ENCODE measurements at regions not wholly inside any gene's neighbourhood (a gene's known extent, or its start where the extent isn't known, plus 50 kb on each side); places are given as distances from the start of the nearest gene placed in this dataset.

DNA sequence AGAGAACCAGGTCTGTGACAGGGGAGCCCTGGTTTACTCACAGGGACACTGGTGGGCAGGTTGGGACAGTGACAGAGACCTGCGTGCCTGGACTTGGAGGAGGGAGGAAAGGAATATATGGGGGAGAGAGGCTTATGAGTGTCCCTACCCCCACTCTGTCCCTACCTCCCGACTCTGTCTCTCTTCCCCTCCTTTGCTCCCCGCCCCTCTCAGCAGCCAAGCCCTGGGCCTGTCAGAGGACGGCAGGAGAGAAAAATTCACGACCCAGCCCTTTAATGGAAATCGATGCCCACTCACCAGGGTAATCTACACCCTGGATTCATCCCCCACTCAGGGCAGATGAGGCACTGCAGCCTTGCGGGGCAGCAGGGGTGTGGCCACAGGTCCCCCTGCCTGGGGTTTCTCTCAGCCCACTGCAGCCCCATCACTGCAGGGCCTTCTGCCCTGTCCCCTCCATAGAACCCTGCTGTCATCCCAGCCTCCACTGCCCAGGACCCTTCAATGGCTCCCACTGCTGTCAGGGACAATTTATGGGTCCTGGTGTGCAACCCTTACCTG is 135.9 kb upstream of the LINGO1 start:
- no peak overlapping the region for H3K4me3 ChIP-seq (ENCODE audit: insufficient read depth, low read depth, low read length, poor library complexity, severe bottlenecking)
- no peak for DNase-seq
- no peaks in the 10 kb centered on the region for H3K36me3 ChIP-seq (ENCODE audit: control insufficient read depth, insufficient read depth, low read length)
- no peaks in the 10 kb centered on the region for H3K9me3 ChIP-seq (ENCODE audit: control insufficient read depth, low read length)
- H3K27ac ChIP-seq (ENCODE audit: insufficient read depth, low read length, poor library complexity, severe bottlenecking), result no peak overlapping the region
- H3K4me1 ChIP-seq (ENCODE audit: control insufficient read depth, insufficient read depth, low read length, poor library complexity, severe bottlenecking), result no peaks in the 10 kb centered on the region
- no peaks in the 10 kb centered on the region for H3K27me3 ChIP-seq (replicated peaks; ENCODE audit: control insufficient read depth, insufficient read depth, low read length, poor library complexity, severe bottlenecking)

DNA sequence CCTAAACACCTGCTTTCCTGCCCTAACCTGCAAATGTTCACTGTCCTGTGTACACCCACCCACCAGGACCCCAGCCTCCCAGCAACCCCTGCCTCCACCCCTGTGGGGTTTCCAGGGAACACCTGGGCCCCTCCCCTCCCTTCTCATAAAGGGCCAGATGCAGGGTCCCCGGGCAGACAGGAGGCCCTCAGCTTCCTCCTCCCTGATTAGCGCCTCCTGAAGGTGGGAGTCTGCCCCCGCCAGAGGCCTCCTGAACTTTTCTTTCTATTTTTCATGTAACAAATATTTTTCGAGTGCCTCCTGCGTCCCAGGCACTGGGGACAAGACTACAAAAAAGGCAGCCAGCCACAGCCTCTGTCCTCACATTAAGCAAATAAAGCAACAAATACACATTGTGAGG is 135.4 kb upstream of the LINGO1 start:
- Histone ChIP-seq H3K36me3 (ENCODE audit: control insufficient read depth, insufficient read depth, low read length) (no peaks in the 10 kb centered on the region), H3K9me3 (ENCODE audit: control insufficient read depth, low read length) (no peaks in the 10 kb centered on the region), H3K4me1 (ENCODE audit: control insufficient read depth, insufficient read depth, low read length, poor library complexity, severe bottlenecking) (no peaks in the 10 kb centered on the region), H3K27ac (ENCODE audit: insufficient read depth, low read length, poor library complexity, severe bottlenecking) (no peak overlapping the region), H3K27me3 (replicated peaks; ENCODE audit: control insufficient read depth, insufficient read depth, low read length, poor library complexity, severe bottlenecking) (no peaks in the 10 kb centered on the region), H3K4me3 (ENCODE audit: insufficient read depth, low read depth, low read length, poor library complexity, severe bottlenecking) (no peak overlapping the region)
- DNase-seq, result no peak

DNA sequence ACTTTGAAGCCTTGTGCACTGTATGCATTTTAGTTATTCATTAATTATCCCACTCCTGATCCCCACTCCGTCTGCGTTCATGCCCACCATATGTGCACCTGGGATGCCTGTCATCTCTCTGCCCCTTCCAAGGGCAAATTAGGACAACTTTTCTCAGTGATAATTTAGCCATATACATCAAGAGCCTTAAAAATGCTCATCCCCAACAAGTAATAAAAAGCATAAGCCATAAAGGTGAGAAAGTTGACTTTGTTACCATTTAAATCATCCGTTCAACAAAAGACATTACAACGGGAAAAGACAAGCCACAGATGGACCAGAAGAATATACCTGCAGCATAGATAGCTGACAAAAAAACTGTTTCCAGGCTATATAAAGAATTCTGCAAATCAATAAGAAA is 131.4 kb upstream of the LINGO1 start:
- Histone ChIP-seq H3K9me3 (ENCODE audit: control insufficient read depth, low read length) (no peaks in the 10 kb centered on the region), H3K4me1 (ENCODE audit: control insufficient read depth, insufficient read depth, low read length, poor library complexity, severe bottlenecking) (no peaks in the 10 kb centered on the region), H3K27ac (ENCODE audit: insufficient read depth, low read length, poor library complexity, severe bottlenecking) (no peak overlapping the region), H3K27me3 (replicated peaks; ENCODE audit: control insufficient read depth, insufficient read depth, low read length, poor library complexity, severe bottlenecking) (no peaks in the 10 kb centered on the region), H3K36me3 (ENCODE audit: control insufficient read depth, insufficient read depth, low read length) (no peaks in the 10 kb centered on the region), H3K4me3 (ENCODE audit: insufficient read depth, low read depth, low read length, poor library complexity, severe bottlenecking) (no peak overlapping the region)
- DNase-seq, result no peak

DNA sequence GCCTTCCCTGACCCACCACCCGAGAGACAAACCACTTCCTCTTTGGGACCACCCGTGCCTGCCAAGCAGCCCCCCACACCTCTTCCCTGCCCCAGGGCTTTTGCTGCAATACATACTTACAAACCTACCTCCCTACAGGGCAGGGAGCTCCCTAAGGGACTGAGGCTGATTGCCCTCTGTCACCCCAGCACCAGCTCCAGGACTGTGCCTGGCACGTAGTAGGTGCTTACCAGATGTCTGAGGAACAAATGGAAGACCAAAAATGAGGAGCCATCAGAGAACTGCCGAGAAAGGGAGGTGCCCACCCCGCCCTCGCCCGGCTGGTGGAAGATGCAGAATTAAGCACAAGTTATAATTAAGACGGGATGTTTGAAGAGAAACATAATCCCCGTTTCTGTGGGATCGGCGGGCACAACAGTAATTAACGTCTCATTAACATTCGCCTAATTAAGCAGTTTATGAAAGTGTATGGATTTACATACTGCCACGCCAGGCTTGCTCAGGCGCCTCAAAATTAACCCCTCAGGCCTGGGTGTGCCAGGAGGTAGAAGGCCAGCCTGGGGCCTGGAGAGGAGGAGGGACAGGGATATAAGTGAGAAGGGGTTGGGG is 130.1 kb upstream of the LINGO1 start:
- Histone ChIP-seq H3K9me3 (ENCODE audit: control insufficient read depth, low read length) (no peaks in the 10 kb centered on the region), H3K4me1 (ENCODE audit: control insufficient read depth, insufficient read depth, low read length, poor library complexity, severe bottlenecking) (no peaks in the 10 kb centered on the region), H3K36me3 (ENCODE audit: control insufficient read depth, insufficient read depth, low read length) (no peaks in the 10 kb centered on the region), H3K27me3 (replicated peaks; ENCODE audit: control insufficient read depth, insufficient read depth, low read length, poor library complexity, severe bottlenecking) (no peaks in the 10 kb centered on the region), H3K27ac (ENCODE audit: insufficient read depth, low read length, poor library complexity, severe bottlenecking) (no peak overlapping the region), H3K4me3 (ENCODE audit: insufficient read depth, low read depth, low read length, poor library complexity, severe bottlenecking) (no peak overlapping the region)
- DNase-seq, result no peak

DNA sequence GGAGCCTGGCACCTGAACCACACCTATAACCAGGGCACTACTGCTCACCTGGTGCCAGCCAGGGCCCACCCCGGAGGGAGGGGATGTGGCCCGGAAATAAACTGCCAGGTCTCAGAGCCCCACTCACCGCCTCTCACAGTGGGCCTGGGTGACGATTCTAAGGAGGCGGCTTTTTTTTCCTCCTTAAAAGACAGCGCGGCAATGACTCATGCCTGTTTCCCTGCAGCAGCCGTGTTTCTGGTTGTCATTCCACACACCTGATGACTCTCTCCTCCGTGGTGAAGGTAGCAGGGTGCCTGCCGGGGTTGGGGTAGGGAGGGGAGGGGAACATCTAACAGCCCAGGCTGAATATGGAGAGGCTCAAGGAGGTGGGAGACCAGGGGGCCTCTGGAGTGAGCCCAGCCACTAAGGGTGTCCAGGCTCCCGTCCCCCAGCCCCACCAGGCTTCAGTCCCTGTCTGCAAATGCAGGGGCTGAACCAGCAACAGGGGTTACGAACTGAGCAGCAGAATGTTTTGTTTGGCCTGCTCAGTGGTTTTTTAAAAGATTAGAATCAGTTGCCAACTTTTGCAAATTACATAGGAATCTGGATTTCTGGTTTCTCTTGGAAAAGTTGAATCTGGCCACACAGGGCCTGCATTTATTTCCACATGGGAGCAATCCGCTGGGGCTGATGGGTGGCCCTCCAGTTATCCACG is 127.3 kb upstream of the LINGO1 start:
- no peak overlapping the region for H3K27ac ChIP-seq (ENCODE audit: insufficient read depth, low read length, poor library complexity, severe bottlenecking)
- H3K36me3 ChIP-seq (ENCODE audit: control insufficient read depth, insufficient read depth, low read length), result no peaks in the 10 kb centered on the region
- no peak overlapping the region for H3K4me3 ChIP-seq (ENCODE audit: insufficient read depth, low read depth, low read length, poor library complexity, severe bottlenecking)
- no peaks in the 10 kb centered on the region for H3K9me3 ChIP-seq (ENCODE audit: control insufficient read depth, low read length)
- H3K27me3 ChIP-seq (replicated peaks; ENCODE audit: control insufficient read depth, insufficient read depth, low read length, poor library complexity, severe bottlenecking), result no peaks in the 10 kb centered on the region
- no peaks in the 10 kb centered on the region for H3K4me1 ChIP-seq (ENCODE audit: control insufficient read depth, insufficient read depth, low read length, poor library complexity, severe bottlenecking)
- no peak for DNase-seq

DNA sequence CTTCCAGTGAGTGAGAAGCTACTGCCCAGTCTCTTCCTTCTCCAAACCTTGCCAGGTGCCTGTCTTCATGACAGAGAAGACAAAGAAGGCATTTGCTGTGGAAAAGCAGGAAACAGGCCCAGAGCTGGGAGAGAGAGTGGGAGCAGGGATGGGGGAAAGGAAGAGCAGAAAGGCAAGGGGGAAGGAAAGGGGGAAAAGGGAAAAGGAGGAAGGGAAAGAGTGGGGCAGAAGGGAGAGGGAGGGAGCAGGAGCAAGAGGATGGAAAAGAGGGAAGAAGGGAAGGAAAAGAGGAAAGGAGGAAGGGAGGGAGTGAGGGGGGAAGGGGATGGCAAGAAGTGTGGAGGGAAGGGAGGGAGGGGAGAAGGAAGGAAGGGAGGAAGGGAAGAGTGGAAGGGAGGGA is 121.2 kb upstream of the LINGO1 start:
- H3K27me3 ChIP-seq (replicated peaks; ENCODE audit: control insufficient read depth, insufficient read depth, low read length, poor library complexity, severe bottlenecking), result no peaks in the 10 kb centered on the region
- DNase-seq, result no peak
- H3K4me3 ChIP-seq (ENCODE audit: insufficient read depth, low read depth, low read length, poor library complexity, severe bottlenecking), result no peak overlapping the region
- no peaks in the 10 kb centered on the region for H3K36me3 ChIP-seq (ENCODE audit: control insufficient read depth, insufficient read depth, low read length)
- no peaks in the 10 kb centered on the region for H3K4me1 ChIP-seq (ENCODE audit: control insufficient read depth, insufficient read depth, low read length, poor library complexity, severe bottlenecking)
- no peaks in the 10 kb centered on the region for H3K9me3 ChIP-seq (ENCODE audit: control insufficient read depth, low read length)
- no peak overlapping the region for H3K27ac ChIP-seq (ENCODE audit: insufficient read depth, low read length, poor library complexity, severe bottlenecking)

DNA sequence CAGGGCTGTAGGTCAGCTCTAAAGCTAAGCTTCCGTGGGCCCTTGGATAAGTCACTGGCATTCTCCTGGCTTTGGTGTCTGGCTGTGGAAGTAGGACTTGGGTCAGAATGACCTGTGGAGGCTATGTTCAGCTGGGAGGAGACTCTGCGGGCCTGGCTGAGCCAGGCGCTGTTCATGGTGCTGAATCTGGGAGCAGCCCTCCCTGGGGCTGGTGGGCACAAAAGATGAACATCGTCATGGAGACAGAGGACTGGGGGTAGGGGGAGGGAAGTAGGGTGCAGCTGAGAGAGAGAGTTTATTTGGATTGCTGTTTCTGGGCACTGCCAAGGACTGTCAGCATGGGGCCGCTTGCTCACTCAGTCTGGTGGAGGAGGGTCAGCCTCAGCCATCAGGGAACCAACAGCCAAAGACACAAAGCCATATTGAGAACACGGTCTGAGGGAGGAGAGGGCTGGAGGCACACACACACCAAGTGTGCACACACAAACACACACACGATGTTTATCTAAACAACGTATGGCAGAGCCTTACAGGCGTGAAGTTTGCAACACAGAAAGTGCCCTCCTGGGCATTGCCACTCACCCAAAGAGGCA is 120.7 kb upstream of the LINGO1 start:
- Histone ChIP-seq H3K36me3 (ENCODE audit: control insufficient read depth, insufficient read depth, low read length) (no peaks in the 10 kb centered on the region), H3K9me3 (ENCODE audit: control insufficient read depth, low read length) (no peaks in the 10 kb centered on the region), H3K4me1 (ENCODE audit: control insufficient read depth, insufficient read depth, low read length, poor library complexity, severe bottlenecking) (no peaks in the 10 kb centered on the region), H3K27me3 (replicated peaks; ENCODE audit: control insufficient read depth, insufficient read depth, low read length, poor library complexity, severe bottlenecking) (no peaks in the 10 kb centered on the region), H3K27ac (ENCODE audit: insufficient read depth, low read length, poor library complexity, severe bottlenecking) (no peak overlapping the region), H3K4me3 (ENCODE audit: insufficient read depth, low read depth, low read length, poor library complexity, severe bottlenecking) (no peak overlapping the region)
- no peak for DNase-seq

DNA sequence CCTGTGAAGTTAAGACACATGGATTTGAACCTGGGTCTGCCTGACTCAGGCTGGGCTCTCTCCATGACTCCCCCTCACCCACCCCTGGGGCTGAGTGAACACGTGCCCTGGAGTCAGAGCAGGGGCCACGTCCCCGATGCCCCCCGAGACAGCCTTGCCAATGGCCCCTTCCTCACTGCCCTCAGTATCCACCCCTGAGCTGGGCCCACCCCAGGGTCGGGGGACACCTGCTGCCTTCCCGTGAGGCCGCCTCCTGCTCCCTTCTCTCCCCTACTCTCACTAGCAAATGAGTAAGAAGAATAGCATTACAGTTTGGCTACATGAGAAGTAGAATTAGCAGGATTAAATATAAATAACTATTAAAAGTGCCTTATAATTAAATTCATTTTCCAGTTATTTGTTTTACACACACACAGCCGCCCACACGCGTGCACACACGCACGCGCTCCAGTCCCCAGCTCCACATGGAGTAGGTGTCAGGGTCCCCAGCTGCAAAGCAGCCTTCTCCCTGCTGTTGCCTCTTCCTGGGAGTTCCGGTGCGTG is 117.4 kb upstream of the LINGO1 start:
- DNase-seq, result no peak
- H3K36me3 ChIP-seq (ENCODE audit: control insufficient read depth, insufficient read depth, low read length), result no peaks in the 10 kb centered on the region
- no peak overlapping the region for H3K4me3 ChIP-seq (ENCODE audit: insufficient read depth, low read depth, low read length, poor library complexity, severe bottlenecking)
- H3K4me1 ChIP-seq (ENCODE audit: control insufficient read depth, insufficient read depth, low read length, poor library complexity, severe bottlenecking), result no peaks in the 10 kb centered on the region
- no peak overlapping the region for H3K27ac ChIP-seq (ENCODE audit: insufficient read depth, low read length, poor library complexity, severe bottlenecking)
- H3K27me3 ChIP-seq (replicated peaks; ENCODE audit: control insufficient read depth, insufficient read depth, low read length, poor library complexity, severe bottlenecking), result no peaks in the 10 kb centered on the region
- no peaks in the 10 kb centered on the region for H3K9me3 ChIP-seq (ENCODE audit: control insufficient read depth, low read length)

DNA sequence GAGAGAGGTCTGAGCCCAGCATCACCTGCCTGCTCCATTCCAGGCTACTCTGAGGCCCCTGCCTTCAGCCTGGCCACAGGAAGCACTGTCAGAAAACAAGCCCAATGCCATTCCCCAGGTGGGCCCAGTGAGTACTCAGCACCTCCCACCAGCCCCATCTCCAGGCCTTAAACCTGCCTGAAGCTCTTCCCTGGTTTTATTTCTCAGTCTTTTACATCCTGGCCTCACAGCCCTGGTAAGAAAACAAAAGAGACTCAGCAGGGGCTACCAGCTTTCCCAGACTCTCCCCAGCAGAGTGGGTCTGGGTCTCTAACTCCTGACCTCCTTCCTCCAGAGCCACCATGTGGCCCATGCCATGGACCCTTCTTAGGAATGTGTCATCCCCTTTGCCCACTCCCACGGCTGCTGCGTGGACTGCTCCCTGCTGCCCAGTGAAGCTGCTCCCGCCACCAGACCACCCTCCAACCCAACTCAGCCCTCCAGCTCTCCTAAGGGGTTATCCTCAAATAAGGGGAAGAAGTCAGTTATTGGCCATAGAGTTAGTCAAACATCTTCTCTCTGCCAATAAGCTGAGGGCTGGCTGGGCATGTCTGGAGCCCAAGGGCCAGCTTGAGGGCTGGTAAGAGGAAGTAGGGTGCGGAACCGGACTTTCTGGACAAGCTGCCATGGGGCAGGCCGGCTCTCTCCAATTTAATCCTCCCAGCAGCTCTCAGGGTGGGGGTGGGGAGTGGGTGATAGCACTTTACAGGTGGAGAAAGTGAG is 116.7 kb upstream of the LINGO1 start:
- no peaks in the 10 kb centered on the region for H3K27me3 ChIP-seq (replicated peaks; ENCODE audit: control insufficient read depth, insufficient read depth, low read length, poor library complexity, severe bottlenecking)

More for the DNA sequence above, 116.7 kb upstream of the LINGO1 start:
- DNase-seq, result no peak
- no peak overlapping the region for H3K27ac ChIP-seq (ENCODE audit: insufficient read depth, low read length, poor library complexity, severe bottlenecking)
- H3K4me1 ChIP-seq (ENCODE audit: control insufficient read depth, insufficient read depth, low read length, poor library complexity, severe bottlenecking), result no peaks in the 10 kb centered on the region
- no peaks in the 10 kb centered on the region for H3K9me3 ChIP-seq (ENCODE audit: control insufficient read depth, low read length)
- no peaks in the 10 kb centered on the region for H3K36me3 ChIP-seq (ENCODE audit: control insufficient read depth, insufficient read depth, low read length)
- no peak overlapping the region for H3K4me3 ChIP-seq (ENCODE audit: insufficient read depth, low read depth, low read length, poor library complexity, severe bottlenecking)
